ENCODE measurements at regions not wholly inside any gene's neighbourhood (a gene's known extent, or its start where the extent isn't known, plus 50 kb on each side); places are given as distances from the start of the nearest gene placed in this dataset.

DNA sequence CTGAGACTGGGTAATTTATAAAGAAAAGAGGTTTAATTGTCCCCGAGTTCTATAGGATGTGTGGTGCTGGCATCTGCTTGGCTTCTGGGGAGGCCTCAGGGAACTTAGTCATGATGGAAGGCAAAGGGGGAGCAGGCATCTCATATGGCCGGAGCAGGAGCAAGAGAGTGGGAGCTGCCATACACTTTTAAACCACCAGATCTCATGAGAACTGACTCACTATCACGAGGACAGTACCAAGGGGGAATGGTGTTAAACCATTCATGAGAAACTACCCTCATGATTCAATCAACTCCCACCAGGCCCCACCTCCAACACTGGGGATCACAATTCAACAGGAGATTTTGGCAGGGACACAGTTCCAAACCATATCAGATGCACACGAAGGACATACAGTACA lies 199.9 kb upstream of the DPP6 start:
- no peak overlapping the region for H3K4me3 ChIP-seq
- DNase-seq: no peak
- H3K9me3 ChIP-seq: no peaks in the 10 kb centered on the region
- no peak for ATAC-seq (ENCODE audit: low FRiP score in 2 of 2)
- no peak overlapping the region for H3K27ac ChIP-seq
- TF ChIP-seq, protein P1, sequence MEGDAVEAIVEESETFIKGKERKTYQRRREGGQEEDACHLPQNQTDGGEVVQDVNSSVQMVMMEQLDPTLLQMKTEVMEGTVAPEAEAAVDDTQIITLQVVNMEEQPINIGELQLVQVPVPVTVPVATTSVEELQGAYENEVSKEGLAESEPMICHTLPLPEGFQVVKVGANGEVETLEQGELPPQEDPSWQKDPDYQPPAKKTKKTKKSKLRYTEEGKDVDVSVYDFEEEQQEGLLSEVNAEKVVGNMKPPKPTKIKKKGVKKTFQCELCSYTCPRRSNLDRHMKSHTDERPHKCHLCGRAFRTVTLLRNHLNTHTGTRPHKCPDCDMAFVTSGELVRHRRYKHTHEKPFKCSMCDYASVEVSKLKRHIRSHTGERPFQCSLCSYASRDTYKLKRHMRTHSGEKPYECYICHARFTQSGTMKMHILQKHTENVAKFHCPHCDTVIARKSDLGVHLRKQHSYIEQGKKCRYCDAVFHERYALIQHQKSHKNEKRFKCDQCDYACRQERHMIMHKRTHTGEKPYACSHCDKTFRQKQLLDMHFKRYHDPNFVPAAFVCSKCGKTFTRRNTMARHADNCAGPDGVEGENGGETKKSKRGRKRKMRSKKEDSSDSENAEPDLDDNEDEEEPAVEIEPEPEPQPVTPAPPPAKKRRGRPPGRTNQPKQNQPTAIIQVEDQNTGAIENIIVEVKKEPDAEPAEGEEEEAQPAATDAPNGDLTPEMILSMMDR (IDR thresholded peaks at IDR 0.05): no peak
- no peak for TF ChIP-seq EP300 (IDR thresholded peaks at IDR 0.05)
- no peak for TF ChIP-seq POLR2A (IDR thresholded peaks at IDR 0.05)
- no peak for TF ChIP-seq POLR2AphosphoS5 (IDR thresholded peaks at IDR 0.05)
- WGBS, 2 donors: 75 to 91% methylated on average over 4 of the region's 4 CpGs
- no peaks in the 10 kb centered on the region for H3K4me1 ChIP-seq
- H3K36me3 ChIP-seq: no peaks in the 10 kb centered on the region
- no peaks in the 10 kb centered on the region for H3K27me3 ChIP-seq

DNA sequence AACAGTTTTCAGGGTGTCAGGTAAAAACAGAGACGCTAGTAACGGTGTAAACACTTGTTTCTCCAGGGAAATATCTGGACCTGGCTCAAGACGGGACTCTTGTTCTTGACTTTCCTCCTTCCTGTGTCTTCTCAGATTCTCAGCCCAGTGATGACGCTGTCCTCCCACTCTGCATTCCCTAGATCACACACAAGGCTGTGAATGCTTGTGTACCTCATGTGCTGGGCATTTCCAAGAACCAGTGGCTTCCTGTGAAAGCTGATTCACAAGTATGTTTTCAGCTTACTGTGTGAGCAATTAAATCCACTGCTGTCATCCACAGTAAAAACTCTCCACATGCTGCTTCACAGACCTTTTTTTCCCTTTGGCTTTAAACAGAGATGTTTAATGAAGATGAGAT lies 193.8 kb upstream of the DPP6 start:
- H3K27ac ChIP-seq: no peak overlapping the region
- no peaks in the 10 kb centered on the region for H3K9me3 ChIP-seq
- no peaks in the 10 kb centered on the region for H3K36me3 ChIP-seq
- DNase-seq: no peak
- H3K4me1 ChIP-seq: no peaks in the 10 kb centered on the region
- WGBS, 2 donors: 65 to 70% methylated on average over 4 of the region's 4 CpGs
- H3K4me3 ChIP-seq: no peak overlapping the region
- no peaks in the 10 kb centered on the region for H3K27me3 ChIP-seq
- peak in 1 of 2 donors; percentile 57 for ATAC-seq (ENCODE audit: low FRiP score in 2 of 2)
- TF ChIP-seq EP300 (IDR thresholded peaks at IDR 0.05) (no peak), POLR2AphosphoS5 (IDR thresholded peaks at IDR 0.05) (no peak), POLR2A (IDR thresholded peaks at IDR 0.05) (no peak)
- TF ChIP-seq, protein P1 (IDR thresholded peaks at IDR 0.05): no peak

DNA sequence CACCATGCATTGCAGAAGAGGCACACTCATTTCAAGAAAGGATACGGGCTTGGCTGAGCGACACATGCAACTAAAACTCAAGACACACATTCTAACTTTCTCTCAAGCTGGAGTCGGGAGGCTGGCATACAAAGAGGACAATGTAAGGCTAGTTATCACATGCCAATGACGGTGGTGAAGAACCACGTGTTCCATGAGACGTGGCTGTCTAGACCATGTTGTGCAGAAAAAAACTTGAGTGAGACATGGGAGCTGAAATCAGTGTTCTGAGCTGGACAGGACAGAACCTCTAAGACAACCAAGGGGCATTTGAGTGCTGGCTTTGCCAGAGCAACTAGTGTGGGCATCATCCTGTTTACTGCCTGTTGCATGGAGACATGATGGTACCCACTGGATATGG lies 193.0 kb upstream of the DPP6 start:
- WGBS, 2 donors: 83 to 93% methylated on average over 6 of the region's 6 CpGs
- no peak overlapping the region for H3K4me3 ChIP-seq
- H3K27ac ChIP-seq: no peak overlapping the region
- H3K27me3 ChIP-seq: no peaks in the 10 kb centered on the region
- H3K36me3 ChIP-seq: no peaks in the 10 kb centered on the region
- ATAC-seq (ENCODE audit: low FRiP score in 2 of 2) (no peak), DNase-seq (no peak)
- H3K4me1 ChIP-seq: no peaks in the 10 kb centered on the region
- no peaks in the 10 kb centered on the region for H3K9me3 ChIP-seq
- TF ChIP-seq EP300 (IDR thresholded peaks at IDR 0.05) (no peak), POLR2AphosphoS5 (IDR thresholded peaks at IDR 0.05) (no peak), POLR2A (IDR thresholded peaks at IDR 0.05) (no peak)
- TF ChIP-seq, protein P1 (IDR thresholded peaks at IDR 0.05): no peak

DNA sequence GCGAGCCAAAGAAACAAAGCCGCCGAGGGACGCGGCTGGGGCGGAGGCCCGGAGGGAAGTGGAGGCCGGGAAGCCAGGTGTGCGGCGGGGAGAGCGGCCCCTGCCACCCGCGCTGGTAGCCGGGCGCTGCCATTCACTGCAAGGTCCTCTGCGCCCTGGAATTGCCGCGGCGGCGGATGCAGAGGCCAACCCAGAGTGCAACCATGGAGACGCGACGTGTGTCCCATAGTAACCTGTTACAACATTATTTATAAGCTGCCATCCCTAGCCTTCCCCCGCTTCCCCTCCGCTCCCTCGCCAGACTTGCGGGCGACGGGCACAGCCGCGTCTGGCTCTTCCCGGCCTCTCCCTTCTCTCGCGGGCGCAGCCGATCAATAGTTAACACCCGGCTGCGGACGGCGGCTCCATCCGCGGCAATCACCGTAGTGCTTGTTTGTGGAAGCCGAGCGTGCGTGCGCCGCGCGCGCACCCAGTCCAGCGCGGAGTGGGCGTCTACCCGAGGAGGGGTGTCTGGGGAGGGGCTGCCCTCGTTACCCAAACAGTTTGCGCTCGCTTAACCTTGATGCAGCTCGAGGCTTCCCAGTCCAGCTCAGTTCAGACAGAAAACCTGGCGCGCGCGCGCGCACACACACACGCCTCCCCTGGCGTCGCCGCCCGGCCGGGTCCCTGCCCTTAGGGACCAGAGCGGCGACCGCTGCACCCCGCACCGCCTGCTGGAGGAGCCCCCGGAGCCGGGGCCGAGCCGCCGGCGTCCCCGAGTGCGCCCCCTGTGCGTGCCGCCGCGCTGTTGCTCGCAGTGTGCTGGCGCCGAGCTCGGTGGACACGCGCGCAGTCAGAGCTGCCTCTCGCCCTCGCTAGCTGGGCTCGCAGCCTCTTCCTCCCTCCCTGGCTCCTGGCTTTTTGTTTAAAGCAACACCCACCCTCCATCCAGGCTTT lies 165.4 kb upstream of the DPP6 start:
- peak overlapping the region in 2 of 4 donors; percentile 3 to 32 for H3K4me3 ChIP-seq
- H3K27me3 ChIP-seq: peaks cover 0 to 11% (median 5%) of the 10 kb centered on the region in 4 donors
- no peak overlapping the region for H3K27ac ChIP-seq
- H3K9me3 ChIP-seq: no peaks in the 10 kb centered on the region
- peaks cover 0 to 22% (median 0%) of the 10 kb centered on the region in 4 donors for H3K4me1 ChIP-seq
- TF ChIP-seq, protein P1 (IDR thresholded peaks at IDR 0.05): no peak
- TF ChIP-seq POLR2A (IDR thresholded peaks at IDR 0.05) (no peak), EP300 (IDR thresholded peaks at IDR 0.05) (no peak), POLR2AphosphoS5 (IDR thresholded peaks at IDR 0.05) (no peak)
- ATAC-seq (ENCODE audit: low FRiP score in 2 of 2) (no peak), DNase-seq (peak in 1 of 2 donors; percentile 83)
- no peaks in the 10 kb centered on the region for H3K36me3 ChIP-seq
- 3% methylated on average over 15 to 61 of the region's 98 CpGs for WGBS, 2 donors
